HK-2 (cell line): ENCODE measurements at regions not wholly inside any gene's neighbourhood (a gene's known extent, or its start where the extent isn't known, plus 50 kb on each side); places are given as distances from the start of the nearest gene placed in this dataset.
"Not testable (repeated sequence)": the region's sequence is repeated elsewhere in the genome, so short reads cannot be mapped to it uniquely, and the experiment has no call there.

Experiments
- DNase-seq: peaks from one replicate; pipeline ENCODE4 v3.0.0-alpha.2; 2018; ENCODE audit not compliant: unreplicated experiment

DNA sequence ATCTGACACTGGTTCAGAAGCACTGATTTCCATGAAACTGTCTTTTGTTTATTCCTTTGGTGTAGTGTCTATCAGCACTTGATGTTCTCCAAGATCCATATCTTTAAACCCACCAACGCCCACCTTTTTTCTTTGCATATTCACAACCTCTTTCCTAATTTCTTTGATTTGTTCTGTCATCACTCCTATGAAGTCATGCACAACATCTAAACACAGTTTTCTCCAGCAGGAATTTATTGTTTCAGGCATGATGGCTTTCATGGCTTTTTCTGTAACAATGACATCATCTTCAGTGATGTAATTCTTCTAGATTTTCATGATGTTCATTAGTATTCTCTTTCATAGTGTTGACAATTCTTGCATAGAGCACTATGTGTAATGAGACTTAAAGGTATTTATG, 219.6 kb upstream of the POU1F1 start:
- DNase-seq: no peak

GRCh38 chr3:87494264-87494663, 217.9 kb upstream of the POU1F1 start:
- DNase-seq: no peak

DNA sequence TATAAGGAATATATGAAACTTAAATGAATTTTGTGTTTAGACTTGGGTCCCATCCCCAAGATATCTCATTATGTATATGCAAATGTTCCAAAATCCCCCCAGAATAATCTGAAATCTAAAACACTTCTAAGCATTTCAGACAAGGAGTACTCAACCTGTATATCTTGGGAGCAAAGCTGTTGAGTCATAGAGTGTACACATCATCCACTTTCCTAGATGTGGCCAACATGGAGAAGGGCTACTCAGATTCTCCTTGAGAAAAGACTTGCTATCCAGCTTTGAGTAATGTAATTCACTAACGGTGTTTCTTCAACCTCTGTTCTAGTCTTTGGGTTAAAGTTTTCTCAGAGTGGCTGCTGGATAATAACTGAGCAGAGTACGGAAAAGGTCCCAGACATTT, 215.5 kb upstream of the POU1F1 start:
- no peak for DNase-seq

GRCh38 chr3:87489892-87490291, 213.5 kb upstream of the POU1F1 start:
- no peak for DNase-seq

GRCh38 chr3:87488765-87489164, 212.4 kb upstream of the POU1F1 start:
- DNase-seq: no peak

- not testable (repeated sequence) for DNase-seq
Observed at GRCh38 chr3:87486635-87487034, 210.3 kb upstream of the POU1F1 start.

DNA sequence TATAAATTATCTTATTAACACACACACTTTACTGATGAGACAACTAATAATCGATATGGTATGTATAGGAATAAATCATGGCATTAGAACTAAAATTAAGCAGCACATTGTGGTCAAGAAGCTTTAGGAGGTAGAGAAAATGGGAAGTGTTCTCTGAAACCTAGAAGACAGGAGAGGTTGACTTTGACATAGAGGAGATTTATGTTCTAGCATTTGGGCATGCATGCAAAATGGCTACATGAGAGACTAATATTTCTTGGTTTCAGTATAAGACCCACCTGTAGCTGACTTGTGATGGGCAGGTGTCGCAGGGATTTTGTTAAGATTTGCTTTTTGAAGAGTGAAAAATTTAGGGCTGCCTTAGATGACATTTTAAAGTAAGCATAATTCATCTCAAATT, 209.7 kb upstream of the POU1F1 start:
- no peak for DNase-seq

GRCh38 chr3:87478716-87479115, 202.3 kb upstream of the POU1F1 start:
- DNase-seq: no peak

GRCh38 chr3:87473944-87474343, 197.6 kb upstream of the POU1F1 start:
- no peak for DNase-seq

DNA sequence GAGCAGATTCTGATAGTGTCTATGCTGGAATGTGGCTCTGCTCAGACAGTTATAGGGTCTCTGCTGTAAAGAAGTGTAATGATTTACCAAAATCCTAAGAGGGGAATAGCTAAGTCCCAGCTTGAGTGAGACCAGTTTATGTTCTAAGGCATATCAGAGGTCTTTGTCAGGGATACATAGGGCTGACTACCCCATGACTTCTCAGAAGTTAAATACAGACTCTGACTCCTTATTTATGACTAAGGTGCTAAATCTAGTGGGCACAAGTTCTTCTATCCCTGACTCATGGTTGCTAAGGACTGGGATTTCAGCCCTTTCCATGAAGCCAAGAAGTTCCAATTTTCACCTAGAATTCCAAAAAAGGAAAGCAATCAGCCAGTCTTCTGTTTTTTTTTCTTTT, 192.6 kb upstream of the POU1F1 start:
- DNase-seq: no peak

GRCh38 chr3:87468235-87468634, 191.9 kb upstream of the POU1F1 start:
- no peak for DNase-seq

- DNase-seq: no peak
Observed at GRCh38 chr3:87462228-87462627, 185.8 kb upstream of the POU1F1 start.

GRCh38 chr3:87461443-87461842, 185.1 kb upstream of the POU1F1 start:
- DNase-seq: no peak

DNA sequence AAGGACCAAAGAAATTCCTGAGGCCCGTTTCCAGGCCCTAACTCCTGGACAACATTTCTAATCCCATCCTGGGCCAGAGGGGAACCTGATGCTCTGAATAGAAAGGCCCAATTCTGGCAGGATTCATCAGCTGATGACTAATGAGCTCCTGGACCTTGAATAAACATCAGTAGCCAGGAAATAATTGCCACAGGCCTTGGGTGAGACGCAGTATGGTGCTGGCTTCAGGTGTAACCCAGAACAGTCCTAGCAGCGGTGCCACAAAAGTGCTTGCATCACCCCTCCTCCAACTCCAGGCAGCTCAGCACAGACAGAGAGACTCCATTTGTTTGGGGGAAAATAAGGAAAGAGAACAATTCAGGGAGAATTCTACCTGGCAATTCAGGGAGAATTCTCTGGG, 184.7 kb upstream of the POU1F1 start:
- DNase-seq: no peak

DNA sequence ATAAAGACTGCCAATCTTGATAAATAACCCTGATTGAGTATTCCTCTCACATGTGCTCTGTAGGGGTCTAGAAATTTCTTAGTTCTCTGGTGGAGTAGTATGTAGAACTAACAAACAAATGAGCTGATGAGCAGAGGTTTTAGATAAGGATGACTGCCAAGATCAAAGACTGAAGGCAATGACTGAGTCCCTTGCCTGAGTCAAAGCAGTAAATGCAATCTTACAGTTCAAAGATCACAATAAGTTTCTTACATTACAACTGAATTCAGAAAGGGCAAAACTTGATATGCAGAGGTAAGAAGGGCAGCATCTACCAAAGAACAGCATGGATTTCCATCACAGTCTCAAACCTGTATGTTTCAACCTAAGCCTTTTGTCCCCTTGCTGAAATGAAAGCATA, 172.2 kb upstream of the POU1F1 start:
- DNase-seq: no peak

DNA sequence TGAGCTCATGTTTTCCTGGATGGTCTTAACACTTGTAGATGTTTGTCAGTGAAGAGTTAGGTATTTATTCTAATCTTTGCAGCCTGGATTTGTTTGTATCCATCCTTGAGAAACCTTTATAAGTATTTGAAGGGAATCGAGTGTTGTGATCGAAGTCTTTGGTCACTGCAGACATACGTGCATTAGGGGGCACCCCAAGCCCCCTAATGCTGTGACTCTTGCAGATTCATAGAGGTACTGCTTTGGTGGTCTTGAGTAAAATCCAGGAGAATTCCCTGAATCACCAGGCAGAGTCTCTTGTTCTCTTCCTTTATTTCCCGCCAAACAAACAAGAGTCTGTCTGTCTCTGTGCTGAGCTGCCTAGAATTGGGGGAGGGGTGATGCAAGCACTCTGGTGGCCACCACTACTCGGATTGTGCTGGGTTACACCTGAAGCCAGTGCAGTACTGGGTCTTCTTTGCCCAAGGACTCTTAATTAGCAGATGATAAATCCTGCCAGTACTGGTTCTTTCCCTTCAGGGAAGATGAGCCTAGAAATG, 170.5 kb upstream of the POU1F1 start:
- no peak for DNase-seq

- no peak for DNase-seq
Observed at GRCh38 chr3:87442470-87442869, 166.1 kb upstream of the POU1F1 start.

DNA sequence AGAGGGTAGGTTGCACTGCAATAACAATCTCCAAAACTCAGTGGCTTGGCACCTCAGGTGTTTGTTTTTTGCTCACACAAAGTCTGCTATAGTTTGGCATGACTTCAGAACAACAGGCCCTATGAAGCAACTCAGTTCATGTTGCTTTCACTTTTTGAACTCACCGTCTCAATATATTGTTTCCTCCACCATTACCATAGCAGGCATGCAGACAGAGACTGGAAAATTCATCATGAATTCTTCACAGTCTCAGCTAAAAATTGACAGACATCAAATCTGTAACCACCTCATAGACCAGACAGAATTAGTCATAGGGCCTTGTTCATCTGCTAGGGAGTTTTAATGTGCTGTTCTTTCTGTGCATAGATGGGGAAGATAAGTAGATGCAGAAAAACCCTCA, 161.4 kb upstream of the POU1F1 start:
- DNase-seq: no peak

- no peak for DNase-seq
Observed at GRCh38 chr3:87436781-87437543, 160.6 kb upstream of the POU1F1 start.

GRCh38 chr3:87435926-87436620, 159.7 kb upstream of the POU1F1 start:
- no peak for DNase-seq

GRCh38 chr3:87433445-87433844, 157.1 kb upstream of the POU1F1 start:
- not testable (repeated sequence) for DNase-seq

- no peak for DNase-seq
Observed at GRCh38 chr3:87426918-87427317, 150.5 kb upstream of the POU1F1 start.

DNA sequence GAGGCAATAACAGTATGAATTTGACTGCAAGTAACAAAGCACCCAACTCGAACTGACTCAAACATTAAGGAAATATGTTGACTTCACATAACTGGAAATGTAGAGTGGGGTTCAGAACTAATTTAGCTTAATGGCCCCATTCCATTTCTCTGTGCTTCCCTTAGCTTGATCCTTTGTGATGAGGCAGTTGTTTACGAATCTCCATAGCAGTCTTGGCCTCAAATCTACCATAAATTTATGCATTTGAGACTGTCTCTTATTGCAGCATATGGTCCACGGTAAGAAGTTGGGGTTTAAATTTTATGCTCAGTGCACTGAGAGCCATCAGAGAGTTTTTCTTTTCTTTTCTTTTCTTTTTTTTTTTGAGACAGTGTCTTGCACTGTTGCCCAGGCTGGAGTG, 148.7 kb upstream of the POU1F1 start:
- no peak for DNase-seq
